GM12892 (cell line): ENCODE measurements at regions not wholly inside any gene's neighbourhood (a gene's known extent, or its start where the extent isn't known, plus 50 kb on each side); places are given as distances from the start of the nearest gene placed in this dataset.

Source experiments
- POLR2A ChIP-seq: IDR thresholded peaks from 2 replicates; pipeline ENCODE4 v1.6.1; 2011; ENCODE audit warnings: low read depth, low read length, control low read depth
- POLR2AphosphoS5 ChIP-seq: IDR thresholded peaks from 2 replicates; pipeline ENCODE4 v1.6.1; 2011; ENCODE audit warnings: low read depth, low read length, control low read depth
- TAF1 ChIP-seq: IDR thresholded peaks from 2 replicates; pipeline ENCODE4 v1.6.1; 2011; ENCODE audit warnings: low read depth, mild to moderate bottlenecking, control low read depth, low read length, borderline replicate concordance

GRCh38 chr1:221933814-221934213 is 191.9 kb upstream of the DUSP10 start:
- TF ChIP-seq POLR2A (no peak), POLR2AphosphoS5 (no peak), TAF1 (no peak)
